HCT116 (cell line): ENCODE measurements at regions not wholly inside any gene's neighbourhood (a gene's known extent, or its start where the extent isn't known, plus 50 kb on each side); places are given as distances from the start of the nearest gene placed in this dataset.

ENCODE experiments used
- ATAC-seq: fragments of 200-7000 bp; cut with Tn5 transposase; 2 replicates; pipeline ENCODE4 v1.9.1; 2020; ENCODE audit warnings: mild to moderate bottlenecking, moderate library complexity
- BruUV-seq: library from RNA; stranded (reverse); fragments of 400-500 nt; replicated peaks from 2 replicates; lab custom pipeline; 2021; lab: Mats Ljungman, UMichigan
- CTCF ChIA-PET: fragments of 300-600 bp; sonication (Branson Sonifier 250); formaldehyde crosslinking; loops from one replicate; lab custom pipeline; 2021; ENCODE audit warnings: antibody characterized with exemption; lab: Charles Lee
- POLR2A ChIA-PET: fragments of 300-600, 350-600 bp; sonication (Branson Sonifier 250); formaldehyde crosslinking; loops from one replicate; lab custom pipeline; 2021; ENCODE audit warnings: antibody characterized with exemption; lab: Charles Lee
- RAD21 ChIA-PET, 2 experiments: fragments of 300-600 bp; sonication (Branson Sonifier 250); formaldehyde crosslinking; loops; one replicate each; lab custom pipeline; 2023; ENCODE audit warnings: low total read pairs in 2 of 2; ENCODE audit not compliant: uncharacterized antibody in 2 of 2, unreplicated experiment in 2 of 2, low non-redundant PET in 1 of 2; lab: Charles Lee
- DNase-seq: peaks from one replicate; pipeline ENCODE4 v3.0.0-alpha.2; 2010; ENCODE audit warnings: low read depth, low spot score
- H2AFZ ChIP-seq: fragments of 200-600 bp; shearing (Covaris generic), sonication (generic); 2 replicates; pipeline ENCODE4 v1.6.1; 2017; ENCODE audit warnings: low read depth, mixed run types, mixed read lengths, antibody characterized with exemption, low read length; ENCODE audit not compliant: poor library complexity, severe bottlenecking
- H3K27ac ChIP-seq: 2 replicates; pipeline ENCODE4 v1.5.1; 2012; ENCODE audit warnings: low read depth, low read length
- H3K27me3 ChIP-seq: fragments of 200-600 bp; sonication (generic); 2 replicates; pipeline ENCODE4 v1.6.1; 2016; ENCODE audit warnings: mixed run types, low read length, mixed read lengths; ENCODE audit not compliant: insufficient read depth
- H3K36me3 ChIP-seq, 2 experiments: fragments of 200-500 bp in 1 of 2; fragments of 200-600 bp in 1 of 2; sonication (Bioruptor generic) in 1 of 2; sonication (generic) in 1 of 2; 2 replicates each; pipeline versions ENCODE4 v1.5.1 to v1.6.1; 2014 to 2016; ENCODE audit warnings: low read length in 2 of 2, inconsistent platforms in 1 of 2, mixed read lengths in 1 of 2, mixed run types in 1 of 2; ENCODE audit not compliant: insufficient read depth in 2 of 2, control insufficient read depth in 1 of 2
- H3K4me1 ChIP-seq, 2 experiments: fragments of 200-600 bp in 1 of 2; sonication (generic) in 1 of 2; 2 replicates each; pipeline versions ENCODE4 v1.5.1 to v1.6.1; 2012 to 2017; ENCODE audit warnings: low read length in 2 of 2, inconsistent platforms in 1 of 2, mild to moderate bottlenecking in 1 of 2, mixed read lengths in 1 of 2, mixed run types in 1 of 2, moderate library complexity in 1 of 2; ENCODE audit not compliant: insufficient read depth in 2 of 2, control insufficient read depth in 1 of 2
- H3K4me2 ChIP-seq: fragments of 200-600 bp; sonication (generic); 2 replicates; pipeline ENCODE4 v1.6.1; 2017; ENCODE audit warnings: mixed run types, low read length, mixed read lengths
- H3K4me3 ChIP-seq, 2 experiments: fragments of 200-600 bp in 1 of 2; sonication (generic) in 1 of 2; replicated peaks in 1 of 2; 2 replicates each; pipeline ENCODE4 v1.5.1; 2011 to 2016; ENCODE audit warnings: low read length in 2 of 2, control low read depth in 1 of 2, low read depth in 1 of 2, mild to moderate bottlenecking in 1 of 2, mixed read lengths in 1 of 2, mixed run types in 1 of 2
- H3K79me2 ChIP-seq: fragments of 200-600 bp; sonication (generic); 2 replicates; pipeline ENCODE4 v1.6.1; 2017; ENCODE audit warnings: mild to moderate bottlenecking, mixed run types, low read length, moderate library complexity, mixed read lengths; ENCODE audit not compliant: insufficient read depth
- H3K9ac ChIP-seq: fragments of 200-600 bp; sonication (generic); 2 replicates; pipeline ENCODE4 v1.6.1; 2016; ENCODE audit warnings: low read length, mixed read lengths
- H3K9me2 ChIP-seq: fragments of 200-600 bp; sonication (generic), shearing (Covaris generic); 2 replicates; pipeline ENCODE4 v1.6.1; 2017; ENCODE audit warnings: mixed run types, mild to moderate bottlenecking, moderate library complexity; ENCODE audit not compliant: insufficient read depth
- H3K9me3 ChIP-seq, 2 experiments: fragments of 200-500 bp in 1 of 2; fragments of 200-600 bp in 1 of 2; sonication (Bioruptor generic) in 1 of 2; sonication (generic) in 1 of 2; 2 replicates each; pipeline ENCODE4 v1.6.1; 2014 to 2017; ENCODE audit warnings: low read length in 2 of 2, mixed read lengths in 2 of 2, inconsistent platforms in 1 of 2, low read depth in 1 of 2, mild to moderate bottlenecking in 1 of 2, mixed run types in 1 of 2, moderate library complexity in 1 of 2; ENCODE audit not compliant: control insufficient read depth in 1 of 2, insufficient read depth in 1 of 2
- H4K20me1 ChIP-seq: fragments of 200-600 bp; sonication (generic), shearing (Covaris generic); 2 replicates; pipeline ENCODE4 v1.6.1; 2017; ENCODE audit warnings: mixed run types, mild to moderate bottlenecking, moderate library complexity; ENCODE audit not compliant: insufficient read depth
- EGR1 ChIP-seq: IDR thresholded peaks from 2 replicates; pipeline ENCODE4 v1.6.1; 2012; ENCODE audit warnings: low read depth
- EZH2 ChIP-seq: fragments of 200-600 bp; sonication (generic); IDR thresholded peaks from 2 replicates; pipeline ENCODE4 v1.6.1; 2017; ENCODE audit warnings: antibody characterized with exemption, mixed run types
- POLR2A ChIP-seq: IDR thresholded peaks from 2 replicates; pipeline ENCODE4 v1.7.0; 2011; ENCODE audit warnings: borderline replicate concordance; ENCODE audit not compliant: insufficient read depth, insufficient read length; ENCODE audit errors: extremely low read depth
- POLR2AphosphoS5 ChIP-seq: IDR thresholded peaks from 2 replicates; pipeline ENCODE4 v1.6.1; 2011; ENCODE audit warnings: mild to moderate bottlenecking, low read depth, low read length, moderate library complexity
- RAD21 ChIP-seq: IDR thresholded peaks from 2 replicates; pipeline ENCODE4 v1.6.1; 2012; ENCODE audit warnings: low read depth, mild to moderate bottlenecking
- REST ChIP-seq: IDR thresholded peaks from 2 replicates; pipeline ENCODE4 v1.6.1; 2012; ENCODE audit warnings: low read depth
- SIN3A ChIP-seq: IDR thresholded peaks from 2 replicates; pipeline ENCODE4 v1.6.1; 2012; ENCODE audit warnings: low read depth
- SP1 ChIP-seq: IDR thresholded peaks from 2 replicates; pipeline ENCODE4 v1.6.1; 2012; ENCODE audit warnings: low read depth
- TCF7L2 ChIP-seq: IDR thresholded peaks from 2 replicates; pipeline ENCODE4 v1.7.0; 2011; ENCODE audit warnings: borderline replicate concordance, inconsistent platforms; ENCODE audit not compliant: insufficient read depth, insufficient read length; ENCODE audit errors: extremely low read depth
- ZBTB33 ChIP-seq: IDR thresholded peaks from 2 replicates; pipeline ENCODE4 v1.6.1; 2011; ENCODE audit warnings: mild to moderate bottlenecking, low read length, moderate library complexity; ENCODE audit not compliant: insufficient replicate concordance; ENCODE audit errors: extremely low read depth
- ZFX ChIP-seq: fragments of 450-650 bp; IDR thresholded peaks from 2 replicates; pipeline ENCODE4 v1.6.1; 2017
- intact Hi-C: fragments of 100-400 bp; cut with micrococcal nuclease; formaldehyde crosslinking; loops from 2 replicates; pipeline ENCODE4 v1.10.0; 2022

GRCh38 chr1:191350938-191351337 is 807.3 kb upstream of the RGS18 start:
- Histone ChIP-seq H3K9ac (no peak overlapping the region), H4K20me1 (no peaks in the 10 kb centered on the region), H3K27me3 (no peaks in the 10 kb centered on the region), H3K4me3 (no peak overlapping the region), H3K9me2 (0 out of 2 replicates have a peak, but pooled peaks cover 2% of the 10 kb centered on the region), H3K27ac (no peak overlapping the region), H3K4me2 (no peak overlapping the region), H2AFZ (no peak overlapping the region), H3K36me3 (no peaks in the 10 kb centered on the region), H3K9me3 (no peaks in the 10 kb centered on the region), H3K4me1 (no peaks in the 10 kb centered on the region), H3K79me2 (no peaks in the 10 kb centered on the region)
- ATAC-seq (no peak), DNase-seq (no peak)
- no peak for TF ChIP-seq TCF7L2
- no peak for TF ChIP-seq EGR1
- TF ChIP-seq EZH2: no peak
- TF ChIP-seq ZBTB33: no peak
- no peak for TF ChIP-seq RAD21
- TF ChIP-seq SIN3A: no peak
- TF ChIP-seq SP1: no peak
- no peak for TF ChIP-seq ZFX
- TF ChIP-seq POLR2A: no peak
- no peak for TF ChIP-seq REST
- no peak for TF ChIP-seq POLR2AphosphoS5
- BruUV-seq: no TSS peak
- intact Hi-C loops: no loop called here
- ChIA-PET RAD21 (no interaction called here), POLR2A (no interaction called here), CTCF (no interaction called here)
